H1 (cell line): ENCODE measurements at regions not wholly inside any gene's neighbourhood (a gene's known extent, or its start where the extent isn't known, plus 50 kb on each side); places are given as distances from the start of the nearest gene placed in this dataset.

Experiments
- CTCF ChIA-PET: fragments of 300-600 bp; sonication (Branson Sonifier 250); formaldehyde crosslinking; loops from one replicate; lab custom pipeline; 2021; ENCODE audit not compliant: partially characterized antibody; lab: Charles Lee
- POLR2A ChIA-PET: fragments of 300-600 bp; sonication (Branson Sonifier 250); formaldehyde crosslinking; loops from one replicate; lab custom pipeline; 2021; ENCODE audit warnings: inconsistent platforms; ENCODE audit not compliant: partially characterized antibody; lab: Charles Lee
- DNase-seq, 2 experiments: peaks; one replicate each; pipeline versions ENCODE4 v3.0.0 to v3.0.0-alpha.2; 2010 to 2022; ENCODE audit warnings: low spot score in 2 of 2, low read depth in 1 of 2, mixed read lengths in 1 of 2
- FAIRE-seq: peaks from 2 replicates; lab custom pipeline; 2011; peaks lifted over from hg19 to GRCh38; lab: Jason Lieb, UNC
- H2AFZ ChIP-seq: 2 replicates; pipeline ENCODE4 v1.8.1; 2012; ENCODE audit warnings: low read length, inconsistent platforms
- H2AK5ac ChIP-seq: 2 replicates; pipeline ENCODE4 v1.6.1; 2013; ENCODE audit warnings: low read depth, low read length
- H2BK120ac ChIP-seq: replicated peaks from 2 replicates; pipeline ENCODE3; 2013; ENCODE audit warnings: low read depth, low read length, inconsistent platforms
- H2BK12ac ChIP-seq: 2 replicates; pipeline ENCODE4 v1.6.1; 2013; ENCODE audit warnings: low read depth, low read length
- H2BK15ac ChIP-seq: 2 replicates; pipeline ENCODE4 v1.6.1; 2013; ENCODE audit warnings: low read length
- H2BK20ac ChIP-seq: 2 replicates; pipeline ENCODE4 v1.6.1; 2013; ENCODE audit warnings: low read length
- H2BK5ac ChIP-seq: 2 replicates; pipeline ENCODE4 v1.6.1; 2013; ENCODE audit warnings: low read depth, low read length
- H3K14ac ChIP-seq: 2 replicates; pipeline ENCODE4 v1.6.1; 2013; ENCODE audit warnings: inconsistent platforms; ENCODE audit not compliant: insufficient read length
- H3K18ac ChIP-seq: 2 replicates; pipeline ENCODE4 v1.6.1; 2013; ENCODE audit warnings: low read length; ENCODE audit errors: extremely low read depth
- H3K23ac ChIP-seq: 2 replicates; pipeline ENCODE4 v1.6.1; 2013; ENCODE audit warnings: inconsistent platforms; ENCODE audit not compliant: insufficient read length
- H3K23me2 ChIP-seq: 2 replicates; pipeline ENCODE4 v1.6.1; 2013; ENCODE audit warnings: low read depth, low read length
- H3K27ac ChIP-seq: 2 replicates; pipeline ENCODE4 v1.6.1; 2011; ENCODE audit warnings: low read depth, low read length, inconsistent platforms
- H3K27me3 ChIP-seq, 4 experiments: replicated peaks in 1 of 4; 1 replicate in 1 of 4; 2 replicates in 3 of 4; pipeline versions ENCODE4 v1.6.1 to v1.8.1; 2011 to 2013; ENCODE audit warnings: low read length in 3 of 4, mild to moderate bottlenecking in 3 of 4, inconsistent platforms in 2 of 4, mixed read lengths in 2 of 4, moderate library complexity in 1 of 4; ENCODE audit not compliant: control insufficient read depth in 3 of 4, insufficient read depth in 3 of 4; ENCODE audit errors: extremely low read depth in 1 of 4
- H3K36me3 ChIP-seq, 4 experiments: 2 replicates each; pipeline versions ENCODE4 v1.6.1 to v1.8.1; 2011 to 2013; ENCODE audit warnings: mild to moderate bottlenecking in 4 of 4, low read length in 3 of 4, moderate library complexity in 2 of 4, control low read depth in 1 of 4, inconsistent platforms in 1 of 4; ENCODE audit not compliant: insufficient read depth in 4 of 4, control insufficient read depth in 2 of 4
- H3K4ac ChIP-seq: replicated peaks from 2 replicates; pipeline ENCODE3; 2013; ENCODE audit warnings: low read length, low read depth, mixed read lengths, inconsistent platforms; ENCODE audit not compliant: insufficient read length
- H3K4me1 ChIP-seq, 4 experiments: replicated peaks in 1 of 4; 1 replicate in 1 of 4; 2 replicates in 3 of 4; pipeline versions ENCODE4 v1.6.1 to v1.8.1; 2011 to 2013; ENCODE audit warnings: low read length in 3 of 4, inconsistent platforms in 2 of 4, mixed read lengths in 1 of 4; ENCODE audit not compliant: insufficient read depth in 4 of 4, control insufficient read depth in 3 of 4
- H3K4me2 ChIP-seq, 2 experiments: 2 replicates each; pipeline versions ENCODE4 v1.6.1 to v1.8.1; 2011 to 2013; ENCODE audit warnings: low read depth in 2 of 2, low read length in 2 of 2, control low read depth in 1 of 2, inconsistent platforms in 1 of 2, mild to moderate bottlenecking in 1 of 2; ENCODE audit not compliant: insufficient read depth in 1 of 2
- H3K4me3 ChIP-seq, 4 experiments: fragments of 200-600, 300-600 bp in 1 of 4; sonication (generic), shearing (Covaris generic), sonication (Bioruptor Twin) in 1 of 4; 2 replicates each; pipeline versions ENCODE4 v1.5.1 to v1.8.1; 2011 to 2016; ENCODE audit warnings: low read length in 4 of 4, low read depth in 3 of 4, control low read depth in 2 of 4, inconsistent platforms in 2 of 4, mild to moderate bottlenecking in 2 of 4, mixed read lengths in 1 of 4, moderate library complexity in 1 of 4; ENCODE audit not compliant: insufficient read depth in 2 of 4; ENCODE audit errors: extremely low read depth in 1 of 4
- H3K56ac ChIP-seq: replicated peaks from 2 replicates; pipeline ENCODE3; 2013; ENCODE audit warnings: low read depth, mild to moderate bottlenecking, mixed read lengths, low read length, inconsistent platforms; ENCODE audit not compliant: insufficient read length
- H3K79me1 ChIP-seq: 2 replicates; pipeline ENCODE4 v1.6.1; 2013; ENCODE audit warnings: low read depth, low read length, control low read depth
- H3K79me2 ChIP-seq, 2 experiments: 2 replicates each; pipeline versions ENCODE4 v1.6.1 to v1.8.1; 2012 to 2013; ENCODE audit warnings: low read length in 2 of 2, mild to moderate bottlenecking in 2 of 2, inconsistent platforms in 1 of 2; ENCODE audit not compliant: insufficient read depth in 2 of 2, control insufficient read depth in 1 of 2
- H3K9ac ChIP-seq, 4 experiments: replicated peaks in 1 of 4; 1 replicate in 1 of 4; 2 replicates in 3 of 4; pipeline versions ENCODE4 v1.6.1 to v1.8.1; 2011 to 2013; ENCODE audit warnings: low read depth in 3 of 4, low read length in 3 of 4, control low read depth in 2 of 4, mild to moderate bottlenecking in 2 of 4, moderate library complexity in 2 of 4, inconsistent platforms in 1 of 4; ENCODE audit errors: extremely low read depth in 1 of 4
- H3K9me3 ChIP-seq, 2 experiments: 2 replicates each; pipeline versions ENCODE4 v1.6.1 to v1.8.1; 2012 to 2013; ENCODE audit warnings: mild to moderate bottlenecking in 2 of 2, moderate library complexity in 2 of 2, control low read depth in 1 of 2, inconsistent platforms in 1 of 2, low read depth in 1 of 2, low read length in 1 of 2, mixed read lengths in 1 of 2; ENCODE audit not compliant: insufficient read depth in 2 of 2
- H4K20me1 ChIP-seq, 2 experiments: replicated peaks in 1 of 2; 2 replicates each; pipeline versions ENCODE3 to v1.8.1; 2011 to 2013; ENCODE audit warnings: inconsistent platforms in 2 of 2, low read length in 2 of 2, mild to moderate bottlenecking in 1 of 2; ENCODE audit not compliant: insufficient read depth in 2 of 2, control insufficient read depth in 1 of 2
- H4K5ac ChIP-seq: 2 replicates; pipeline ENCODE4 v1.6.1; 2013; ENCODE audit warnings: low read length, low read depth, mixed read lengths, inconsistent platforms; ENCODE audit not compliant: insufficient read length
- H4K8ac ChIP-seq: 2 replicates; pipeline ENCODE4 v1.8.0; 2013; ENCODE audit warnings: mild to moderate bottlenecking, moderate library complexity, low read length, inconsistent platforms; ENCODE audit not compliant: insufficient read depth; ENCODE audit errors: extremely low read depth
- H4K91ac ChIP-seq: replicated peaks from 2 replicates; pipeline ENCODE3; 2013; ENCODE audit warnings: low read length, mixed read lengths, inconsistent platforms; ENCODE audit not compliant: insufficient read length
- ASH2L ChIP-seq: fragments of 200-600, 300-600 bp; sonication (generic); IDR thresholded peaks from one replicate; pipeline ENCODE4 v1.7.1; 2017; ENCODE audit warnings: low read length
- CBX5 ChIP-seq: fragments of 300-800, 300-1000 bp; sonication (generic); IDR thresholded peaks from 2 replicates; pipeline ENCODE4 v1.7.1; 2016; ENCODE audit warnings: antibody characterized with exemption, low read length, low read depth
- CHD1 ChIP-seq: IDR thresholded peaks from 2 replicates; pipeline ENCODE4 v1.6.1; 2012; ENCODE audit warnings: low read depth, low read length, improper control_type of control experiment
- CTCF ChIP-seq, 3 experiments: IDR thresholded peaks; 1 replicate in 2 of 3; 2 replicates in 1 of 3; pipeline versions ENCODE4 v1.5.1 to v1.6.1; 2011; ENCODE audit warnings: low read length in 3 of 3, mild to moderate bottlenecking in 3 of 3, inconsistent platforms in 2 of 3, low read depth in 1 of 3, moderate library complexity in 1 of 3; ENCODE audit not compliant: insufficient read depth in 1 of 3; ENCODE audit errors: control extremely low read depth in 1 of 3
- EGR1 ChIP-seq: IDR thresholded peaks from 2 replicates; pipeline ENCODE4 v1.6.1; 2011; ENCODE audit warnings: low read depth, low read length, borderline replicate concordance
- EZH2 ChIP-seq: fragments of 200-600 bp; sonication (generic); IDR thresholded peaks from 2 replicates; pipeline ENCODE4 v1.7.1; 2012; ENCODE audit warnings: low read depth, mild to moderate bottlenecking, moderate library complexity, low read length, inconsistent platforms; ENCODE audit not compliant: severe bottlenecking
- FOSL1 ChIP-seq: IDR thresholded peaks from 2 replicates; pipeline ENCODE4 v1.6.1; 2011; ENCODE audit warnings: mild to moderate bottlenecking, low read depth, low read length, moderate library complexity; ENCODE audit not compliant: insufficient read depth
- GABPA ChIP-seq: IDR thresholded peaks from 2 replicates; pipeline ENCODE4 v1.6.1; 2011; ENCODE audit warnings: mild to moderate bottlenecking, low read length, moderate library complexity, borderline replicate concordance; ENCODE audit not compliant: insufficient read depth
- JUN ChIP-seq: IDR thresholded peaks from 2 replicates; pipeline ENCODE4 v1.6.1; 2011; ENCODE audit warnings: low read depth, mild to moderate bottlenecking, improper control_type of control experiment, low read length
- RXRA ChIP-seq: IDR thresholded peaks from 2 replicates; pipeline ENCODE4 v1.6.1; 2011; ENCODE audit warnings: low read depth, mild to moderate bottlenecking, low read length, moderate library complexity; ENCODE audit not compliant: insufficient read depth
- TAF7 ChIP-seq: optimal IDR thresholded peaks from 2 replicates; pipeline ENCODE3; 2011; ENCODE audit warnings: low read depth, mild to moderate bottlenecking, inconsistent platforms, low read length, moderate library complexity, borderline replicate concordance
- TBP ChIP-seq: IDR thresholded peaks from 2 replicates; pipeline ENCODE4 v1.6.1; 2011; ENCODE audit warnings: low read depth, low read length, improper control_type of control experiment
- TEAD4 ChIP-seq: IDR thresholded peaks from 2 replicates; pipeline ENCODE4 v1.6.1; 2012; ENCODE audit warnings: low read depth, low read length, inconsistent platforms, mixed read lengths
- WGBS, 2 experiments: shearing (Covaris generic) in 1 of 2; methylation state at CpG; one replicate each; pipeline versions ENCODE4 v1.1.6 to v1.1.7; 2013 to 2015; ENCODE audit warnings: low lambda C conversion rate in 2 of 2, mixed read lengths in 2 of 2, inconsistent platforms in 1 of 2, low coverage in 1 of 2, missing lambda C conversion rate in 1 of 2; ENCODE audit not compliant: insufficient replicate concordance in 2 of 2, insufficient coverage in 1 of 2, insufficient read length in 1 of 2; ENCODE audit errors: extremely low coverage in 1 of 2, missing lambda C conversion rate in 1 of 2; 5-methylcytosine and 5-hydroxymethylcytosine counted together

- Histone ChIP-seq H2AFZ (no peak overlapping the region), H2BK120ac (no peak overlapping the region), H4K20me1 (no peaks in the 10 kb centered on the region), H2BK12ac (no peak overlapping the region), H4K8ac (no peak overlapping the region), H3K56ac (no peak overlapping the region), H3K23me2 (no peaks in the 10 kb centered on the region), H3K27ac (no peak overlapping the region), H3K27me3 (no peaks in the 10 kb centered on the region; a peak in 2 of 7 replicates), H3K14ac (no peak overlapping the region), H3K79me2 (no peaks in the 10 kb centered on the region), H3K4me1 (peaks cover 0 to 5% (median 0%) of the 10 kb centered on the region in 4 experiments; a peak in 3 of 7 replicates), H3K4ac (no peak overlapping the region), H3K79me1 (no peaks in the 10 kb centered on the region), H2AK5ac (no peak overlapping the region), H2BK20ac (no peak overlapping the region), H3K4me2 (no peak overlapping the region), H4K91ac (no peak overlapping the region), H3K9ac (no peak overlapping the region), H3K36me3 (no peaks in the 10 kb centered on the region; a peak in 1 of 8 replicates), H2BK5ac (no peak overlapping the region), H3K4me3 (no peak overlapping the region), H3K23ac (no peak overlapping the region), H3K18ac (no peak overlapping the region), H3K9me3 (no peaks in the 10 kb centered on the region), H2BK15ac (no peak overlapping the region), H4K5ac (no peak overlapping the region)
- POLR2A ChIA-PET = no interaction called here
- FAIRE-seq (no peak), DNase-seq (no peak)
- CTCF ChIA-PET = interaction anchor here (2.4 kb wide), 1 partner anchor 19 kb away, joined by 10 read pairs; no protein-coding TSS in a partner anchor
- WGBS, 2 experiments = 78% methylated on average over 25 of the region's 32 CpGs; no CpG with 5 or more reads in 1 of the 2 experiments
- TF ChIP-seq CHD1 = no peak
- TF ChIP-seq EZH2 = no peak
- no peak for TF ChIP-seq JUN
- TF ChIP-seq ASH2L = no peak
- TF ChIP-seq CTCF (IDR thresholded peaks at IDR 0.05; ENCODE audit: control extremely low read depth in 1 of 3, insufficient read depth in 1 of 3, low read depth in 1 of 3, low read length in 3 of 3) = no peak
- TF ChIP-seq RXRA = no peak
- TF ChIP-seq EGR1 = no peak
- no peak for TF ChIP-seq FOSL1
- no peak for TF ChIP-seq TAF7
- TF ChIP-seq TBP = no peak
- no peak for TF ChIP-seq CBX5
- no peak for TF ChIP-seq TEAD4
- no peak for TF ChIP-seq GABPA
These were observed 139.4 kb upstream of the MKI67 start for GRCh38 chr10:128265596-128265995.
